ENCODE measurements at regions not wholly inside any gene's neighbourhood (a gene's known extent, or its start where the extent isn't known, plus 50 kb on each side); places are given as distances from the start of the nearest gene placed in this dataset.

- no peak for TF ChIP-seq POLR2A (IDR thresholded peaks at IDR 0.05)
- TF ChIP-seq CTCF (IDR thresholded peaks at IDR 0.05): no peak
- TF ChIP-seq EP300 (IDR thresholded peaks at IDR 0.05; ENCODE audit: low read depth): no peak
- TF ChIP-seq POLR2AphosphoS5 (IDR thresholded peaks at IDR 0.05): no peak
These were observed 621.3 kb upstream of the ZNF608 start for GRCh38 chr5:125367702-125368101.
